Hepatocyte (in vitro differentiated cells): ENCODE measurements at regions not wholly inside any gene's neighbourhood (a gene's known extent, or its start where the extent isn't known, plus 50 kb on each side); places are given as distances from the start of the nearest gene placed in this dataset.

Experiments
- DNase-seq: peaks from one replicate; pipeline ENCODE4 v3.0.0-alpha.2; 2016; ENCODE audit warnings: low spot score
- H2AFZ ChIP-seq: fragments of 200-600 bp; sonication (generic); 2 replicates; pipeline ENCODE4 v1.6.0; 2016; ENCODE audit warnings: antibody characterized with exemption, mild to moderate bottlenecking
- H3K27ac ChIP-seq: fragments of 200-600 bp; sonication (generic); 2 replicates; pipeline ENCODE4 v1.5.1; 2016; ENCODE audit warnings: mild to moderate bottlenecking
- H3K27me3 ChIP-seq: fragments of 200-600 bp; sonication (generic); 2 replicates; pipeline ENCODE4 v1.6.1; 2016
- H3K36me3 ChIP-seq: fragments of 200-600 bp; sonication (generic); replicated peaks from 2 replicates; pipeline ENCODE4 v1.5.1; 2016; ENCODE audit warnings: low read depth; ENCODE audit not compliant: insufficient read depth
- H3K4me1 ChIP-seq: fragments of 200-600 bp; sonication (generic); 2 replicates; pipeline ENCODE4 v1.5.1; 2016; ENCODE audit warnings: mild to moderate bottlenecking, moderate library complexity; ENCODE audit not compliant: insufficient read depth
- H3K4me2 ChIP-seq: fragments of 200-600 bp; sonication (generic); 2 replicates; pipeline ENCODE4 v1.6.0; 2016
- H3K4me3 ChIP-seq: fragments of 200-600 bp; sonication (generic); 2 replicates; pipeline ENCODE4 v1.5.1; 2016; ENCODE audit warnings: mild to moderate bottlenecking
- H3K79me2 ChIP-seq: fragments of 200-600 bp; sonication (generic); 2 replicates; pipeline ENCODE4 v1.6.0; 2017; ENCODE audit warnings: mild to moderate bottlenecking
- H3K9me2 ChIP-seq: fragments of 200-600 bp; sonication (generic); replicated peaks from 2 replicates; pipeline ENCODE4 v1.6.0; 2017; ENCODE audit warnings: mild to moderate bottlenecking; ENCODE audit not compliant: insufficient read depth
- H3K9me3 ChIP-seq: fragments of 200-600 bp; sonication (generic); 2 replicates; pipeline ENCODE4 v1.5.1; 2016; ENCODE audit warnings: low read depth, mild to moderate bottlenecking
- H4K20me1 ChIP-seq: fragments of 200-600 bp; sonication (generic); 2 replicates; pipeline ENCODE4 v1.6.0; 2016; ENCODE audit warnings: mild to moderate bottlenecking; ENCODE audit not compliant: insufficient read depth, poor library complexity, severe bottlenecking
- CTCF ChIP-seq: fragments of 200-600 bp; sonication (generic); IDR thresholded peaks from 2 replicates; pipeline ENCODE4 v1.5.1; 2016; ENCODE audit warnings: antibody characterized with exemption, mild to moderate bottlenecking; ENCODE audit not compliant: poor library complexity
- EZH2 ChIP-seq: fragments of 200-600 bp; sonication (generic); IDR thresholded peaks from 2 replicates; pipeline ENCODE4 v1.6.1; 2016; ENCODE audit warnings: antibody characterized with exemption, mild to moderate bottlenecking, borderline replicate concordance
- EZH2phosphoT487 ChIP-seq: fragments of 200-600 bp; sonication (generic); IDR thresholded peaks from one replicate; pipeline ENCODE4 v1.6.1; 2018; ENCODE audit warnings: antibody characterized with exemption, mild to moderate bottlenecking, low read depth, moderate library complexity; ENCODE audit not compliant: unreplicated experiment, severe bottlenecking
- WGBS: methylation state at CpG from one replicate; pipeline ENCODE4 v1.1.6; 2016; ENCODE audit warnings: low lambda C conversion rate; ENCODE audit errors: missing lambda C conversion rate; 5-methylcytosine and 5-hydroxymethylcytosine counted together

GRCh38 chr1:78250201-78250600 lies 204.4 kb downstream of the GIPC2 start:
- no peak for DNase-seq
- Histone ChIP-seq H3K79me2 (no peaks in the 10 kb centered on the region), H2AFZ (no peak overlapping the region), H3K27ac (no peak overlapping the region), H3K4me2 (no peak overlapping the region), H3K4me3 (no peak overlapping the region), H3K9me2 (no peaks in the 10 kb centered on the region), H3K4me1 (no peaks in the 10 kb centered on the region), H4K20me1 (no peaks in the 10 kb centered on the region), H3K36me3 (no peaks in the 10 kb centered on the region), H3K27me3 (no peaks in the 10 kb centered on the region), H3K9me3 (no peaks in the 10 kb centered on the region)
- 79% methylated on average over 4 of the region's 4 CpGs for WGBS
- TF ChIP-seq CTCF (no peak), EZH2phosphoT487 (no peak), EZH2 (no peak)

- H4K20me1 ChIP-seq, result no peaks in the 10 kb centered on the region
- H3K27me3 ChIP-seq, result no peaks in the 10 kb centered on the region
- TF ChIP-seq EZH2phosphoT487, result no peak
- TF ChIP-seq EZH2, result no peak
- no peak for TF ChIP-seq CTCF
- no peaks in the 10 kb centered on the region for H3K36me3 ChIP-seq
- H3K4me3 ChIP-seq, result no peak overlapping the region
- H3K27ac ChIP-seq, result no peak overlapping the region
- H3K4me2 ChIP-seq, result no peak overlapping the region
- DNase-seq, result no peak
- H2AFZ ChIP-seq, result no peak overlapping the region
- no peaks in the 10 kb centered on the region for H3K9me3 ChIP-seq
- WGBS, result 57% methylated on average over 3 of the region's 3 CpGs
- no peaks in the 10 kb centered on the region for H3K9me2 ChIP-seq
- no peaks in the 10 kb centered on the region for H3K79me2 ChIP-seq
- H3K4me1 ChIP-seq, result no peaks in the 10 kb centered on the region
Observed at GRCh38 chr1:78254517-78254916, 208.8 kb downstream of the GIPC2 start.

GRCh38 chr1:78255383-78255782 lies 209.6 kb downstream of the GIPC2 start:
- H3K9me3 ChIP-seq, result no peaks in the 10 kb centered on the region
- no peaks in the 10 kb centered on the region for H4K20me1 ChIP-seq
- no peaks in the 10 kb centered on the region for H3K79me2 ChIP-seq
- DNase-seq, result no peak
- no peaks in the 10 kb centered on the region for H3K27me3 ChIP-seq
- TF ChIP-seq CTCF, result no peak
- TF ChIP-seq EZH2phosphoT487, result no peak
- no peak for TF ChIP-seq EZH2
- no peak overlapping the region for H3K27ac ChIP-seq
- H2AFZ ChIP-seq, result no peak overlapping the region
- no peak overlapping the region for H3K4me3 ChIP-seq
- no peaks in the 10 kb centered on the region for H3K36me3 ChIP-seq
- WGBS, result 75% methylated on average over 2 of the region's 2 CpGs
- no peaks in the 10 kb centered on the region for H3K4me1 ChIP-seq
- H3K4me2 ChIP-seq, result no peak overlapping the region
- H3K9me2 ChIP-seq, result no peaks in the 10 kb centered on the region

- no peaks in the 10 kb centered on the region for H4K20me1 ChIP-seq
- DNase-seq, result no peak
- H3K4me3 ChIP-seq, result no peak overlapping the region
- WGBS, result 86% methylated on average over 1 of the region's 1 CpG
- no peak overlapping the region for H3K4me2 ChIP-seq
- TF ChIP-seq EZH2phosphoT487 (no peak), EZH2 (no peak), CTCF (no peak)
- no peaks in the 10 kb centered on the region for H3K9me3 ChIP-seq
- no peaks in the 10 kb centered on the region for H3K27me3 ChIP-seq
- no peaks in the 10 kb centered on the region for H3K9me2 ChIP-seq
- H2AFZ ChIP-seq, result no peak overlapping the region
- H3K27ac ChIP-seq, result no peak overlapping the region
- H3K4me1 ChIP-seq, result no peaks in the 10 kb centered on the region
- H3K36me3 ChIP-seq, result no peaks in the 10 kb centered on the region
- H3K79me2 ChIP-seq, result no peaks in the 10 kb centered on the region
Observed at GRCh38 chr1:78255846-78256245, 210.1 kb downstream of the GIPC2 start.
